ENCODE measurements at regions not wholly inside any gene's neighbourhood (a gene's known extent, or its start where the extent isn't known, plus 50 kb on each side); places are given as distances from the start of the nearest gene placed in this dataset.
"Not testable (repeated sequence)": the region's sequence is repeated elsewhere in the genome, so short reads cannot be mapped to it uniquely, and the experiment has no call there.

DNA sequence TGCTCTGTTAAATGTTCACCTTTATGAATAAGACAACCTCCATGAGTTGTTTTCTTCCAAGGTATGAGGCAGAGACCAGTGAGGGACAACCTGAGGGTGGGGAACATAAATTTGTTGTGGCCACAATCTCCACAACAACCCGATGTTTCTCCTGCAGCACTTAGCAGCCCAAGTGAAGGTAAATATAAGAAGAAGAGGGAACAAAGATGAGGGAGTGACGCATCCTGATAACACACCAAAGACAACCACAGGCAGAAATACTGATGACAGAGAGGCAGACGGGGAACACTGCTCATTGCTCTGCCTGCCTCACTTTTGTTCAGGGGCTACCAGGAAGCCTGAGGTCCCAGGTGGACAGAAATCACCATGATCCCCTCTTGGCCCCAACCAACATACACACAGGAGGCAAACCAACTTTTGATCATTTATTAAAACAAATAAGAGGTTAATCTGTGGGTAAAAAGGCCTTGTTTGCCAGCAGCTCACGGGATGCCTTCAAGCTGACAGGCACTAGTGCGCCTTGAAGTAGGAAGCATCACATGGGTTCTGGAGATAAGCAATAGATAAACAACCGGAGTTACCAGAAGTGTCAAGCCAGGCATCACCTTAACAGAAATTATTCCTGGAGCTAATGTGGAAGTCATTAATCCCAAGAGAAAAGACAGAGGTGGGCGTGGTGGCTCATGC lies 104.9 kb upstream of the ALDH3B2 start:
- DNase-seq (ENCODE audit: low read depth in 4 of 4, low spot score in 3 of 4), result not testable (repeated sequence)

DNA sequence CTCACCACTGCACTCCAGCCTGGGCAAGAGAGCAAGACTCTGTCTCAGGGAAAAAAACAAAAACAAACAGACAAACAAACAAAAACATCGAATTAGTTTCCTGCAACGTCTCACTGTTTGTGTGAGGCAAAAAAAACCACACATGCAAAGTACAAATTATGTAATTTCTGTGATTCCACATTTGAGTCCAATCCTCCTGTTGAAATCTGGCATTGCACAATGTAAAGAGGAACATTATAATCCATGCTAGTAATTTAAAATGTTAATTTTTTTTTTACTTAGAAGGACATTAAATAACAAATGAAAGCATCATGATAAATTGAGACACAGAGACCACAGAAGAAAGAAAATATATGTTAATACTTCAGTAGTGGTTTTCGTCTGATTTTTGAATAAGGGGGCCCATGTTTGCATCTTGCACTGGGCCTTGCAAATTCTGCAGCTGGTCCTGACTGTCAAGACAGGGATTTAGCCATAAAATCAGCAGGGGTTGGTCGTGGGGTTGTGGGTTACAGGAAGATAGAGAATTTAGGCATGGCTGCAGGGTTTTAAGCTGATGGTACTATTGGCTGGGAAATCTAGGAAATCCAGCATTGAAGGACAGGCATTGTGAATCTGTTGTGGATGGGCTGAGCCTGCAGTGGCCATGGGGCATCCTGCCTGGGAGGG lies 102.6 kb upstream of the ALDH3B2 start:
- DNase-seq (ENCODE audit: low read depth in 4 of 4, low spot score in 3 of 4), result no peak

- not testable (repeated sequence) for DNase-seq (ENCODE audit: low read depth in 4 of 4, low spot score in 3 of 4)
Observed at GRCh38 chr11:67774175-67774574, 99.8 kb upstream of the ALDH3B2 start.

DNA sequence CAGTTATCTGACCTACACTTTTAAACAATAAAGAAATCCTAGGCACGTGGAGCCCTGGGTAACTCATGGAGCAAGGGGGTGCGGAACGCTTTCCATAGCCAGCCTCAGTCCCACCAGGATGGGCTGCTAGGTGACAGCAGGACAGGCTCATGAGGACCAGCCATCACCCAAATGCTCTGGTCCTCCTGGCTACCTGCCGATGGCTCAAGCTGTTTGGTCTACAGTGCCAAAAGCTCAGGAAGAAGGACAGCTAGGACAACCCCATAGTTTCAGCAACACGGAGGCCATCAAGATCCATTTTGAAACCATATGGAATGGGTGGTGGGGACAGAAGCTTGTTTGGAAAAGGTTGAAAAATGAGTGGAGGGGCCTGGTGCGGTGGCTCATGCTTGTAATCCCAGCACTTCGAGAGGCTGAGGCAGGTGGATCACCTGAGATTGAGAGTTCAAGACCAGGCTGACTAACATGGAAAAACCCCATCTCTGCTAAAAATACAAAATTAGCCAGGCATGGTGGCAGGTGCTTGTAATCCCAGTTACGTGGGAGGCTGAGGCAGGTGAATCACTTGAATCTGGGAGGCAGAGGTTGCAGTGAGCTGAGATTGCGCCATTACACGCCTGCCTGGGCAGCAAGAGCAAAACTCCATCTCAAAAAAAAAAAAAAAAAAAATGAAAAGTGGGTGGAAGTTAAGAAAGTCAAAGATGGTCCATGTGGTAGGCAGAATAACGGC lies 93.7 kb upstream of the ALDH3B2 start:
- not testable (repeated sequence) for DNase-seq (ENCODE audit: low read depth in 4 of 4, low spot score in 3 of 4)

- not testable (repeated sequence) for DNase-seq (ENCODE audit: low read depth in 4 of 4, low spot score in 3 of 4)
Observed at GRCh38 chr11:67761211-67761610, 86.8 kb upstream of the ALDH3B2 start.

DNA sequence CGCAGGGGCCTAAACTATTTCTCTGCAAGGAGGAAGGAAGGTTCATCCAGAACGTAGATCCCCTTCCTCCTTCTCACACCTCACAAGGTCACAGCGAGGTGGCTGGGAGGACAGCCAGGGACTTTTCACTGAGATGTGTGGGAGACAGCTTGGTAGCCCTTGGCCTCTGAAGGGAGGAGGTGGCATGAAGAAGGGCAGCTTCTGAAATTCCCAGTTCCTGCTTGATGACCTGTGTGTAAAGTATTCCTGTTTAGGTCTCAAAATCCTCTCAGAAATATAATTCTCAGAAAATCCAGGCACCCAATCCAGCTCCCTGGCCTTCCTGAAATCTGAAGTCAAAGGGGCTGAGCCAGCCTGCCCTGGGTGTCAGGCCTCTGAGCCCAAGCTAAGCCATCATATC lies 84.9 kb upstream of the ALDH3B2 start:
- DNase-seq (ENCODE audit: low read depth in 4 of 4, low spot score in 3 of 4), result not testable (repeated sequence)

DNA sequence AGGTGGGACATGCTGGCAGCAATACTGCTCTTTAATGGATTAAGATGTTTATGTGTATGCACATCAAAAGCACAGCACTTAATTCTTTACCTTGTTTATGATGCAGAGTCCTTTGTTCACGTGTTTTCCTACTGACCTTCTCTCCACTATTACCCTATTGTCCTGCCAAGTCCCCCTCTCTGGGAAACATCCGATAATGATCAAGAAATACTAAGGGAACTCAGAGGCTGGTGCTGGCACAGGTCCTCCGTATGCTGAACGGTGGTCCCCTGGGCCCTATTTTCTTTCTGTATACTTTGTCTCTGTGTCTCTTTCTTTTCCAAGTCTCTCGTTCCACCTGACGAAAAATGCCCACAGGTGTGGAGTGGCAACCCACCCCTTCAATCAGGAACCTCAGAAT lies 84.0 kb upstream of the ALDH3B2 start:
- DNase-seq (ENCODE audit: low read depth in 4 of 4, low spot score in 3 of 4), result not testable (repeated sequence)

DNA sequence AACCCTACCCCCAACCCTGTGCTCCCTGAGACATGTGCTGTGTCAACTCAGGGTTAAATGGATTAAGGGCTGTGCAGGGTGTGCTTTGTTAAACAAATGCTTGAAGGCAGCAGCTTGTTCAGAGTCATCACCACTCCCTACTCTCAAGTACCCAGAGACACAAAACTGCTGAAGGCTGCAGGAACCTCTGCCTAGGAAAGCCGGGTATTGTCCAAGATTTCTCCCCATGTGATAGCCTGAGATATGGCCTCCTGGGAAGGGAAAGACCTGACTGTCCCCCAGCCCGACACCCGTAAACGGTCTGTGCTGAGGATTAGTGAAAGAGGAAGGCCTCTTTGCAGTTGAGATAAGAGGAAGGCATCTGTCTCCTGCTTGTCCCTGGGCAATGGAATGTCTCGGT lies 83.6 kb upstream of the ALDH3B2 start:
- not testable (repeated sequence) for DNase-seq (ENCODE audit: low read depth in 4 of 4, low spot score in 3 of 4)

- not testable (repeated sequence) for DNase-seq (ENCODE audit: low read depth in 4 of 4, low spot score in 3 of 4)
Observed at GRCh38 chr11:67753820-67754219, 79.4 kb upstream of the ALDH3B2 start.

- DNase-seq (ENCODE audit: low read depth in 4 of 4, low spot score in 3 of 4), result no peak
Observed at GRCh38 chr11:67745181-67745726, 70.8 kb upstream of the ALDH3B2 start.

DNA sequence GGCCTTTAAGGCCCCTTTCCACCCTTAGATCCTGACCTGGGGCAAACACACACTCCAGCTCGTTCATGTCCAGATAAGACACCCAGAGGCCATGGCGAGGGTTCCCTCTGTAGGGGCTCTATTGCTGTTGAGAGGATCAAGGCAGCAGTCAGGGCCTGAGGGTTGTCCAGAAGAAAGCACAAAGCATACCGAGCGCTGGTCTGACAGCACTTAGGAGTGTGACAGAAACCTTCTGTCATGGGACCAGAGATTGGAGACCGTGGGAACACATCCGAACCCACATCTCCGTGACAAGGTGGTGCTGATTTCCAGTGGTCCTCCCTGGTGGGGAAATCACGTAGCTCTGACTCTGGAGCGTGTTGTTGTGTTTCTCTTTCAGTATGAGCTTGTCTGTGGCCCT lies 69.8 kb upstream of the ALDH3B2 start:
- DNase-seq (ENCODE audit: low read depth in 4 of 4, low spot score in 3 of 4), result not testable (repeated sequence)

- DNase-seq (ENCODE audit: low read depth in 4 of 4, low spot score in 3 of 4), result not testable (repeated sequence)
Observed at GRCh38 chr11:67738231-67738630, 63.8 kb upstream of the ALDH3B2 start.

DNA sequence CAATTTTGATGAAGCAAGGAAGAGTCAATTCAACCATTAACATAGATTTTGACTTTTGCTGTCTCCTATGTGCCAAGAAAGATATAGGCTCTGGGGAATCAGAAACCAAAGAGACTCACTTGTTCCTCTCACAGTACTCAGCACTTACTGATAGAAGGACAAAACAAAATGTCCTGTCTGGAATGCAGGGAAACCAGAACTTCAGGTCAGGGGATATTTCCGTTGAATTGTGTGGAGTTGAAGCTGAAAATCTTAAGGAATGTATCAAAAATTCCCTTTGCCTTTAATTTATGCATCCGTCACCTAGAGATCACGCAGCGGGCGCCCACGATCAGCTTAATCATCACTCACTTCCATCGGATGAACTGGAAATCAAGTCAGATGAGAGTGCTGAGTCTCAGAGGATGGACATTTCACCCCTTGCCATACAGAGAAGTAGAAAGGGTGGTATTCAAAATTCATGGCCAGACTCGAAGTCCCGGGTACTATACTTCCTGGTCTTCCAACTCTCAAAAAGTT lies 63.2 kb upstream of the ALDH3B2 start:
- DNase-seq (ENCODE audit: low read depth in 4 of 4, low spot score in 3 of 4), result not testable (repeated sequence)

- DNase-seq (ENCODE audit: low read depth in 4 of 4, low spot score in 3 of 4), result no peak
Observed at GRCh38 chr11:67732045-67732787, 57.8 kb upstream of the ALDH3B2 start.

DNA sequence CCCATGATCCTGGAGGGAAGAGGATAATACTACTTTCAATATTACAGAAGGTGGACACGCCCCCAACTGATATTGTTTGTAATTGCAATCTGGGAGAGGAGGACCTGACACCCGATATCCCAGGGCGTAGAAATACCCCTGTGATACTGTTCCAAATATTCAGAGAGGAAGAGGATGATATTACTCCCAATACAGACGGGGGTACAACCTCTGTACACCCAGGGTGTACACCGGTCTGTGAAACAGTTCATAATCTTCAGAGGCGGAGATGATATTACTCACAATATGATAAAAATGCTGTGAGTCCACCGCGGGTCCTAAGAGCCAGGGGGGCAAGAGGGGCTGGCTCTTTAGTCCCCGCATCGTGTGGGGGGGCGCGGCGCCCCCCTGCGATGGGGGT lies 57.2 kb upstream of the ALDH3B2 start:
- no peak for DNase-seq (ENCODE audit: low read depth in 4 of 4, low spot score in 3 of 4)

DNA sequence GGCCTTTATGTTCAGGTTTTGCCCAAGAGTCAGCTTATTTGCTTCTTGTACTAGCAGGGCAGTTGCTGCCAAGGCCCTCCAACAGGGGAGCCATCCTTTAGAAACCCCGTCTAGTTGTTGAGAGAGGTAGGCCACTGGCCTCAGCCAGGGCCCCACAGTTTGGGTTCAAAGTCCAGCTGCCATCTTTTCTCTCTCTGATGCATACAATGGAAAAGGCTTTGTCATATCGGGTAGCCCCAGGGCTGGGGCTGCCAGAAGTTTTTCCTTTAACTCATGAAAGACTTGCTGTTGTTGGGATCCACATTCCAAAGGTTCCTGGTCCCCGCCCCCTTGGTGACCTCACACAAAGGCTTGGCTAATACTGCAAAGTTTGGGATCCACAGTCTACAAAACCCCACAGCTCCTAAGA lies 53.7 kb upstream of the ALDH3B2 start:
- not testable (repeated sequence) for DNase-seq (ENCODE audit: low read depth in 4 of 4, low spot score in 3 of 4)

- not testable (repeated sequence) for DNase-seq (ENCODE audit: low read depth in 4 of 4, low spot score in 3 of 4)
Observed at GRCh38 chr11:67727066-67728040, 52.9 kb upstream of the ALDH3B2 start.

All from left renal pelvis (tissue), 4 donors.